Chondrocyte (in vitro differentiated cells): ENCODE measurements at regions not wholly inside any gene's neighbourhood (a gene's known extent, or its start where the extent isn't known, plus 50 kb on each side); places are given as distances from the start of the nearest gene placed in this dataset.

Experiments
- DNase-seq: peaks from one replicate; pipeline ENCODE4 v3.0.0; 2021; ENCODE audit warnings: mixed read lengths, low spot score
- H3K27ac Mint-ChIP-seq: one replicate; pipeline ENCODE4 v1.8.0; 2021; ENCODE audit warnings: mild to moderate bottlenecking, moderate library complexity, mixed read lengths; ENCODE audit not compliant: unreplicated experiment
- H3K27me3 Mint-ChIP-seq: 2 replicates; pipeline ENCODE4 v1.8.0; 2021; ENCODE audit warnings: low read depth, mixed read lengths
- H3K36me3 Mint-ChIP-seq: 2 replicates; pipeline ENCODE4 v1.8.0; 2021; ENCODE audit warnings: low read depth, mixed read lengths
- H3K4me1 Mint-ChIP-seq: 2 replicates; pipeline ENCODE4 v1.8.0; 2021; ENCODE audit warnings: low read depth, mild to moderate bottlenecking, mixed read lengths
- H3K4me3 Mint-ChIP-seq: one replicate; pipeline ENCODE4 v1.8.0; 2021; ENCODE audit warnings: mild to moderate bottlenecking, moderate library complexity, mixed read lengths; ENCODE audit not compliant: unreplicated experiment
- H3K9me3 Mint-ChIP-seq: 2 replicates; pipeline ENCODE4 v1.8.0; 2021; ENCODE audit warnings: low read depth, mixed read lengths
- TF ChIP-seq, protein P1 (sequence below): fragments of 200-600 bp; sonication (generic); IDR thresholded peaks from 2 replicates; pipeline ENCODE4 v1.5.0; 2021; ENCODE audit warnings: antibody characterized with exemption, mild to moderate bottlenecking, moderate library complexity

DNA sequence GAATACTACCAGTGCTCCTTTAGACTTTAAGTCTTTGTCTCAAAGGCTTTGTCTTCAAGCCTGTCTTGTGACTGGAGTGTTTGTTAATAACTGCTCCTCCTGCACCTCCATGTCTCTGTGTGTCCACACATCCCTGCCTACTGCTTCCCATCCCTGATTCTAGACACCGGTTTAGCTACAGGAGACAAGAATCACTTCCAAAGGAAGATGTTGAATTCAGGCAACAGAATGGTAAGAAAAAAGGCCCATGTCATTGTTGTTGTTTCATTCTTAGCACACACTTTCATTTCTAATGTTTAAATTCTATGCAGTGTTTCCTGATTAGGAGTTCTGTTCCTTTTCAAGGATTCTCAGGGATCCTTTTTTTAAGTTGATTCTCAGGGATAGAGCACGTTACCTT, 293.6 kb upstream of the STXBP5 start:
- TF ChIP-seq, protein P1, sequence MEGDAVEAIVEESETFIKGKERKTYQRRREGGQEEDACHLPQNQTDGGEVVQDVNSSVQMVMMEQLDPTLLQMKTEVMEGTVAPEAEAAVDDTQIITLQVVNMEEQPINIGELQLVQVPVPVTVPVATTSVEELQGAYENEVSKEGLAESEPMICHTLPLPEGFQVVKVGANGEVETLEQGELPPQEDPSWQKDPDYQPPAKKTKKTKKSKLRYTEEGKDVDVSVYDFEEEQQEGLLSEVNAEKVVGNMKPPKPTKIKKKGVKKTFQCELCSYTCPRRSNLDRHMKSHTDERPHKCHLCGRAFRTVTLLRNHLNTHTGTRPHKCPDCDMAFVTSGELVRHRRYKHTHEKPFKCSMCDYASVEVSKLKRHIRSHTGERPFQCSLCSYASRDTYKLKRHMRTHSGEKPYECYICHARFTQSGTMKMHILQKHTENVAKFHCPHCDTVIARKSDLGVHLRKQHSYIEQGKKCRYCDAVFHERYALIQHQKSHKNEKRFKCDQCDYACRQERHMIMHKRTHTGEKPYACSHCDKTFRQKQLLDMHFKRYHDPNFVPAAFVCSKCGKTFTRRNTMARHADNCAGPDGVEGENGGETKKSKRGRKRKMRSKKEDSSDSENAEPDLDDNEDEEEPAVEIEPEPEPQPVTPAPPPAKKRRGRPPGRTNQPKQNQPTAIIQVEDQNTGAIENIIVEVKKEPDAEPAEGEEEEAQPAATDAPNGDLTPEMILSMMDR = no peak

DNA sequence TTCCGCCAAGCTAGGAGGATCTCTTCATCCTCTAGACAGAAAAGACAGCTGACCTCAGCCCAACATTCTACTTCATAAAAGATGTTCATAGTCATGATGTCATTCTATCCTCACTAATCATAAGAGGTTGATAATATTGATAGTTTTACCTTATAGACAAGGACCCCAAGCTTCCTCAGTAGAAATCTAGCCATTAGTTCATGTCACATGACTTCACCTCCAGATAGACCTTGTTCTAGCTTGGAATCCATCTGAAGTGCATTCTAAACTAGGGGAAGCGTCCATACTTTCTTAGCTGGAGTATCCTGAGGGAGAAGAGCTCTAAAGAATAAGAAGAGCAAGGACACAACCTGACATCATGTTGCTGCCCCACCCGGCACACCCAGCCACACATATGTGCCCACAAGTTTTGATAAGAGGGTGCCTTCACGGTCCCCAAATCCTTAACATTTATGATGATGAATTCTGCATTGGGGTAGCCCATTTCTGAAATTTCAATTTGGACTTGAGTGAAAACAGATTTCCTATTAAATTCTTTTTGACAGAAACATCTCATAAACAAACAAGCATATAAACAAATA, 292.5 kb upstream of the STXBP5 start:
- no peak for DNase-seq
- Mint-ChIP-seq H3K36me3 (no peaks in the 10 kb centered on the region), H3K4me1 (peaks cover 56% of the 10 kb centered on the region), H3K9me3 (peaks cover 13% of the 10 kb centered on the region), H3K4me3 (no peak overlapping the region), H3K27ac (no peak overlapping the region), H3K27me3 (no peaks in the 10 kb centered on the region)
- TF ChIP-seq, protein P1 = no peak

More for the DNA sequence above, 293.6 kb upstream of the STXBP5 start:
- Mint-ChIP-seq H3K9me3 (peaks cover 7% of the 10 kb centered on the region), H3K4me1 (peaks cover 51% of the 10 kb centered on the region), H3K36me3 (no peaks in the 10 kb centered on the region), H3K27ac (peak overlapping the region; percentile 13), H3K4me3 (no peak overlapping the region), H3K27me3 (no peaks in the 10 kb centered on the region)
- no peak for DNase-seq

- Mint-ChIP-seq H3K27me3 (no peaks in the 10 kb centered on the region), H3K4me1 (peaks cover 56% of the 10 kb centered on the region), H3K27ac (peak overlapping the region; percentile 99), H3K36me3 (no peaks in the 10 kb centered on the region), H3K9me3 (peaks cover 13% of the 10 kb centered on the region), H3K4me3 (no peak overlapping the region)
- TF ChIP-seq, protein P1 = no peak
- DNase-seq = no peak
Observed at GRCh38 chr6:146912730-146913685, 291.2 kb upstream of the STXBP5 start.

DNA sequence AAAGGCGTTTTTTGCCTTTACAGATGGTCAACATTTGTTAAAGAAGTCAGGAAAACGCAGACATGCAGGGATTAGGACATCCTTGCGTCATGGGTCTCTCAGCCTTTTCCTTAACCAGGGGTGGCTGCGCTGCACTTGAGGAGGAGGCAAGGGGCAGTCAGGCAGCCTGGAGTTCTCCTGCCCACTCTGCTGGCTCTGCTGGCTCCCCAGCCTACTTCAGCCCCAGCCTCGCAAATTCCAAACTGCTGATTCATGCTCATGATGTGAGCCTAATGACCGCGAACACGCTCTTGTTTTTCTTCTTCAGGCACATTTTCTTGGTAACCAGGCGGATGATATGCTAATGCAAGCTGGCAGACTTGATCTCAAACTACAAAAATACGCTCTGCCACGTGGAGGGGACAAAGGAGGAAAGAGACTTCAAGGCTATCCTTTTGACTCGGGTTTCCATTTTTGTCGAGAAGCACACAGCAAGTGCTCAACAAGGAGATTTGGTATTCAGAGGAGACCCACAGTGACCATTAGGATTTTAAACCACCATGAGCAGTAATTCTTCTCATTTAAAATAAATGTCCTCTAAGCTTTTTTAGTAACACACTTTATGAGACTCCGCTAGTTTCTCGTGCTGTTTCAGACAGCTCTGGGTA, 290.3 kb upstream of the STXBP5 start:
- Mint-ChIP-seq H3K27ac (peak overlapping the region; percentile 99), H3K36me3 (no peaks in the 10 kb centered on the region), H3K4me1 (peaks cover 56% of the 10 kb centered on the region), H3K27me3 (no peaks in the 10 kb centered on the region), H3K4me3 (peak overlapping the region; percentile 56), H3K9me3 (peaks cover 13% of the 10 kb centered on the region)
- peak; percentile 94 for DNase-seq
- TF ChIP-seq, protein P1 = peak; percentile 59
